Jurkat, Clone E6-1 (cell line): ENCODE measurements at regions not wholly inside any gene's neighbourhood (a gene's known extent, or its start where the extent isn't known, plus 50 kb on each side); places are given as distances from the start of the nearest gene placed in this dataset.
A peak's percentile ranks its signal among the peaks of the same experiment; 100 is the strongest.
"Not testable (repeated sequence)": the region's sequence is repeated elsewhere in the genome, so short reads cannot be mapped to it uniquely, and the experiment has no call there.

ENCODE experiments used
- DNase-seq: peaks from one replicate; pipeline ENCODE4 v3.0.0-alpha.2; 2011; ENCODE audit warnings: low read depth, low spot score
- H3K4me3 ChIP-seq: 2 replicates; pipeline ENCODE4 v1.5.1; 2011; ENCODE audit warnings: mild to moderate bottlenecking, low read length, control low read depth, moderate library complexity

DNA sequence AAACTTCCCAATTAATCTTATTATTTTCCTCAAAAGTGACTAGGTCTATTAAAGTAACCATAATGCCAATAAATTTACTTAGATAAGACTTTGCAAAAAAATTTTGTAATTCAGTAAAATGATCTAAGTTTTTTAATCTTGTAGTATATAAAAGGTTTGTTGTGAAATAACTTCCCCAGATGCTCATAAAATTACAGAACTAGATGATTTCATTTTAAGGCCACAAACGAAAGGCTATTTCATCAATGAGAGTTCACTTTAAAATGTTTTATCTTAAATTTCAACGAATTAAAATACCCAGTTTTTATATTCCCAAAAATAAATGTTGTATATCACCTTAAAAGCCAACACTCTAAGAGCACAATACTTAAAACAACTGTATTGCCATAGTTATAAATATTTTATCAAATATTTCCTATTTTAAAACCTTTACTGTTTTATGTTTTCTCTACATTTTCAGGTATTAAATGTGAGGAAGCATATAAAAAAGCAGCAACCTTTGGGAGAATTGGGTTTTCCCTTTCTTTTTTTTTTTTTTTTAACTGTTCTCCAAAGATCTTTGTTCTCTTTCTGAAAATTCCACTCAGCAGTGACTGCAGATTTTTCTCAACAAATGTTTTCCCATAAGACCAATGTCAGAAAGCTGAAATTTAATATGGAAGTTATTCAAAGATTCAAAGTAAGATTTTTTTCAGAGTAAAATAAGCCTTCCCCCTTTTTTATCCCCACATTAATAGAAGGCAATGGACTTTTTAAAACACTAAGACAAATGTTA, 169.9 kb downstream of the CYB561 start:
- H3K4me3 ChIP-seq = no peak overlapping the region
- DNase-seq = no peak

DNA sequence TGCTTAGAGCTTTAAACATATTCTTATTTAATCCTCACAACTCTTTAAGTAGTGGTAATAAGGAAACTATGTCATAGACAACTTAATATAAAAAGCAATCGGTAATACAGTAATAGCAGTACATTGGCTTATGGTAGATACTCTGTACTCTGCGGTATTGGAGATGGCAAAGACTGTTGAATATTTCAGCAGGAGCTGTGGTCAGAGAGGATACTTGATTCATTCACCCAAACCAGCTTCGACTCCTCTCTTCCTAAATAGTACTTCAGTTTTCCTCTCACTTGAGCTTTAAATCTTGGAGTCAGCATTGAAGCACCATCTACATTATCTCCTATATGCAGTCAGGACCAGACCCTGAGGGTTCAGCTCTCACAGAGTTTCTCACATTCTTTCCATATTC, 169.3 kb downstream of the CYB561 start:
- DNase-seq = no peak

DNA sequence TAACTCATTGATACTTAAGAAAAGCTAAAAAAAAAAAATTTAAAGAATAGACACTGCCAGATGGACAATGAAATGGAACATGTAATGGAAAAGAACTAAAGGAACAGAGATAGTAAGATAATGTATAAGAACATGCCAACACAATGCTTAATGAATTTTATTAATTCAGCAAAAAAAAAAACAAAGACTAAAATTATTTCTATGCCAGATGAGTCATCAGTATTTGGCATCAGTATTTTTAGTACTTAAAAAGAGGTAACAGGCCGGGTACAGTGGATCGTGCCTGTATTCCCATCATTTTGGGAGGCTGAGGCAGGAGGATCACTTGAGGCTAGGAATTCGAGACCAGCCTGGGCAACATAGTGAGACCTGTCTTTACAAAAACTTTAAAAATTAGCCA, 168.5 kb downstream of the CYB561 start:
- DNase-seq = no peak
- no peak overlapping the region for H3K4me3 ChIP-seq

More for the DNA sequence above, 169.3 kb downstream of the CYB561 start:
- no peak overlapping the region for H3K4me3 ChIP-seq

DNA sequence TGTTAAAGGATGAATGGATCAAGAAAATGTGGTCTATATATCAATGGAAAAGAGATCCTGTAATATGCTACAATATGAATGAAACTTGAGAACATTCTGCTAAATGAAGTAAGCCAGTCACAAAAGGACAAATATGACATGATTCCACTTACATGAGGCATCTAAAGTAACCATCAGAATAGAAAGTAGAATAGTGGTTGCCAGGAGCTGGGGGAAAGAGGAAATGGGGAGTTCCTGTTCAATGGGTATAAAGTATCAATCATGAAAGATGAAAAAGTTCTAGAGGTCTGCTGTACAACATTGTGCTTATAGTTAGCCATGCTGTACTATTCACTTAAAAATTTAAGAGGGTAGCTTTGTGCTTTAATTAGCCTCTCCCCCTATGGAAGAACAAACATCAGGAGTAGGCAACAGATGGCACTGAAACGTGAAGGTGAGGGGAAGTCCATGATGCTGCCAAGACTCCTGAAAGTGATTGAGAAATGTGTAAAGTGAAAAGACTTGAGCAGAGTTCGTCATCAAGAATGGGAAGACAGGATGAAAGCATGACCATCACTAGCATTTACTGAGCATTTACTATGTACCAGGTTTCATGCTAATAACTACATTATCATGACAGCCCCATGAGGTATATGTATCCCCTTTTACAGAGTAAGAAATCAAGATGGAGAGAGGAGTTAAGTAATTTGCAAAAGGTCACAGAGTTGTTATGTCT, 167.2 kb downstream of the CYB561 start:
- DNase-seq = no peak
- H3K4me3 ChIP-seq = no peak overlapping the region

DNA sequence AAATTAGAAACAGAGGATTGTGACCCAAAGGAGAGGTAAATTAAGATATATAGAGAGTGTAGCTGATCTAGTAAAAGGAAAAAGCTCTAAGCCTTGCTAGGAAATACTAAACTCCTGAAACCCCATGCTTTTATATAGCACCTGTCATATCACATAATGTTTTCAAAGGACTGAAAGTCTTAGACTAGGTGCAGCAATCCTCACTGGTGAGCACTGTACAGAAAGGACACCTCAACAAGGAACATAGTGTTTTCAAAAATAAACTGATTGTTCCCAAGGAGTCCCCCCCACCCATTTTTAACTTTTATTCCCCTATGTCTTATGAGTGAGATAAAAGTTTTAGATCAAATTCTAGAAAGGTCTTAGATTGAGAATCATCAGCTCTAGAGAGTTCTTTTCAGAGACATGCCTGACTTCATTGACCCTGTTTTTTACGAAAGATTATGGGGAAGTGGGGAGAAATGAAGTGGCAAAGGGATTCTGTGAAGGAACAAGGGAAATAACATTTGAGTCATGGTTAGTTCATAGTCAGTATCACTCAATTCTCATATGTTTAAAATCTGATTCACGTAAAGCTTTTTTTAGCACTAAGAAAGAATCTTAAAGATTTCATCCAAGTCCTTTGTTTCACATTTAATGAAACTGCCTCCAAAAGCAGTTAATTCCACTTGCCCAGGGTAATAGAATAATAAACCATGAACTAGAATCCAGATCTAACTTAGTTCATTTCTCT, 166.4 kb downstream of the CYB561 start:
- no peak for DNase-seq
- H3K4me3 ChIP-seq = no peak overlapping the region

DNA sequence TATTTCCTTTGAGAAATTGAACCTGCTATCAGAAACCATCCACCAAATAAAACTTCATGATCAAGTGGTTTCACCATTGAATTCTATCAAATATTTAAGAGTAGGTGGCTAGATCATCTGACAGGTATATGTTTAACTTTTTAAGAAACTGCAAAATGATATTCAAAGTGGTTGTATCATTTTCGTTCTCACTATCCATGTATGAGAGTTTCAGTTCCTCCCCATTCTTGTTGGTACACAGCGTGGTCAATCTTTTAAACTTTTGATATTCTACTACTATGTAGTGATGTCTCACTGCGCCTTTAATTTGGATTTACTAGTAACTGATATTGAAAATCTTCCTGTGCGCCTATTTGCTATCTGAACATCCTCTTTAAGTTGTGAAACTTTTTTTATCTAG, 163.7 kb downstream of the CYB561 start:
- DNase-seq = no peak
- no peak overlapping the region for H3K4me3 ChIP-seq

DNA sequence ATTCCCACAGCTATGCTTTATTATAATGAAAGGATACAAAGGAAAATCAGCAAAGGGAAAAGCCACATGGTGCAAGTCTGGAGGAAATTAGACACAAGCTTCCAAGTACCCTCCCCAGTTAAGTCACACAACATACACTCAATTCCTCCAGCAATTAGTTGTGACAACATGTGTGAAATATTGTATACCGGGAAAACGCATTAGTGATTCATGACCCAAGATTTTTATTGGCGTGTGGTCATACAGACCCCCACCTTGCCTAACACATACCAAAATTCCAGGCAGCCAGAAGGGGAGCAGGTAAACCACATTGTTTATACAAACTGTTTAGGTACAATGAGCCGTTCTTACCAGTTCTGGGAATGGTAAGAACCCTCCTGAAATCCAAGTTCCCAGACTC, 160.6 kb downstream of the CYB561 start:
- no peak overlapping the region for H3K4me3 ChIP-seq
- no peak for DNase-seq

DNA sequence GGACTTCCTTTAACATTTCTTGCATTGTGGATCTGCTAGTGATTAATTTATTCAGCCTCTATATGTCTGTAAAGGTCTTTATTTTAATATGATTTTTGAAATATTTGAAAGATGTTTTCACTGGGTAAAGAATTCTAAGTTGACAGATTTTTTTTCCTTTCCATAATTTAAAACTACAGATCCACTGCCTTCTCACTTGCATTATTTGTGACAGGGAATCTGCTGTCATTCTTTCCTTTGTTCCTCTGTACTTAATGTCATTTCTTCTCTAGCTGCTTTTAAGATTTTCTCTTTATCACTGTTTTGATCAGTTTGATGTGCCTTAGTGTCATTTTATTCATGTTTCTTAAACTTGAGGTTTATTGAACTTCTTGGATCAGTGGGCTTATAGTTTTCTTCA, 159.9 kb downstream of the CYB561 start:
- H3K4me3 ChIP-seq = no peak overlapping the region
- no peak for DNase-seq

DNA sequence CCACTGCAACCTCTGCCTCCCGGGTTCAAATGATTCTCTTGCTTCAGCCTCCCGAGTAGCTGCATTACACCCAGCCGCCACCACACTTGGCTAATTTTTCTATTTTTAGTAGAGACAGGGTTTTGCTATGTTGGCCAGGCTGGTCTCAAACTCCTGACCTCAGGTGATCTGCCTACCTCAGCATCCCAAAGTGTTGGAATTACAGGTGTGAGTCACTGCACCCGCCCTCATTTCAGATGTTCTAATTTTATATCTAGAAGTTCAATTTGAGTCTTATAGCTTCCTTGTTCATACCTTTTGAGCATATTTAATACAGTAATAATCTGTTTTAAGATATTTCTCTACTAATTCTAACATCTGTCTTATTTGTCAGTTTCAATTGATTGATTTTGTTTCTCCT, 159.1 kb downstream of the CYB561 start:
- not testable (repeated sequence) for DNase-seq, H3K4me3 ChIP-seq

DNA sequence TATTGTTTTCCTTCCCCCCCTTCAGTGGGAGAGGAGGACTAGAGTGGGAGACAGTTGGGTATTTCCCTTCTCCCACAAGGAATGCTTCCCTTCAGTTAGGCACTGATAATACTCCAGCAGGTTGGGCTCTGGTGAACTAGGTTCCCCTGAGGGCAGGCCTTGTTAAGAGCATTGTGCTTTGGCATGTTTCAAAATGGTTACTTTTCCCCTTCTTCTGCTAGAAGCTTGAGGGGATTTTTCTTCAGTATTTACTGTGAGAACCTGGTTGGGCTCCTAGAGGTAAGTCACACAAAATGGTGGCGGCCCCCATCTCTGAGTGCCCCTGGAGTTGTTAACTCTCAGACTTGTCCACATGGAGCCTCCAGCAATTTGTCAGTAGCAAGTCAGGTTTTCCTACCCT, 156.2 kb downstream of the CYB561 start:
- H3K4me3 ChIP-seq = no peak overlapping the region
- DNase-seq = no peak

DNA sequence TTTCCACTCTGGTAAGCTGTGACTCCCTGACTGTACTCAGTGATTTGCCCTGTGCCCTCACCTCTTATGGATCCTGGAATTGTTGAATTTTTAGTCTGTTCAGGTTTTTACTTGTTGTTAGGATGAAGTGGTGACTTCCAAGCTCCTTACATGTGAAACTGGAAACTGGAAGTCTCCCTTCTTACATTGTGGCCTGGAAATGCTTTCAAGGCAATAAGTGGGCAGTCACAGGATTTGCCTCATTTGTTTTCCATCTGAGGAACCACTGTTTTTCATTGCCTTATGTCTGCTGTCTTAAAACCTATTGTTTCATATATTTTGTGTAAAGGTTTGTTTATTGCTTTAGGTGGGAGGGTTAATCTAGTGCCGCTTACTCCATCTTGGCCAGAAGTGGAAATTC, 155.8 kb downstream of the CYB561 start:
- no peak overlapping the region for H3K4me3 ChIP-seq
- DNase-seq = no peak

DNA sequence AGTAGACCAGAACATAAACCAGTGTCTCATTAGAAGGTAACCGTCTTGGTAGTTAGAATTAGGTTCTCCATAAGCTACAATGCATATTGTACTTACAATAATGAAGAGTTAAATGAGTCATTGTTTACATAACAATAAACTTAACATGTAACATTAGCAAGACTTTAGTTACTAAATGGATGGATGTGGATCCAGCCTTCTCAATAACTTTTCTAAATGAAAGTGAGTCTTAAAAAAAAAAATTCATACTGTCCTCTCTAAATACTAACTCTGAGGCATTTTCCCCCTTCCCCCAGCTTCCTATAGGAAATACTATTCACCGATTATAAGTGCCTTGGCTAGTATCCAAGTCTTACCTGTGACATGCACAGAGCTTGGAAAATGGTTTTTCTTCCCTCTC, 155.3 kb downstream of the CYB561 start:
- no peak for DNase-seq
- H3K4me3 ChIP-seq = no peak overlapping the region

DNA sequence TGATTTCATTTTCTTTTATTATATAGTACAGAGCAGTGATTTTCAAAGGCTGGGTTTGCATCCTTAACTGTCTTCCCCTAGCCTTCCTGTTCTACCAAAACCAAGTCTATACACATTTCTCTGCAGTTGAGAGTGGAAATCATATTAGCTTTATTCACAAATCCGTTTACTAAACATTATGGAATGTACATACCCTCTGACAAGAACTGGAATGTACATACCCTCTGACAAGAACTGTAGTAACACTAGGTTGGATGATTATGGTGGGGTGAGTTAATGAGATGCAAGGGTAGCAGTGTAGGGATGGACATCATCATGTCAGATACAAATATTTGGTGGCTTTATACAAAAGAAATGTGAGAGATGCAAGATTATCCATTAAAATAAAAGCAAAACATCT, 154.8 kb downstream of the CYB561 start:
- DNase-seq = no peak
- H3K4me3 ChIP-seq = no peak overlapping the region

DNA sequence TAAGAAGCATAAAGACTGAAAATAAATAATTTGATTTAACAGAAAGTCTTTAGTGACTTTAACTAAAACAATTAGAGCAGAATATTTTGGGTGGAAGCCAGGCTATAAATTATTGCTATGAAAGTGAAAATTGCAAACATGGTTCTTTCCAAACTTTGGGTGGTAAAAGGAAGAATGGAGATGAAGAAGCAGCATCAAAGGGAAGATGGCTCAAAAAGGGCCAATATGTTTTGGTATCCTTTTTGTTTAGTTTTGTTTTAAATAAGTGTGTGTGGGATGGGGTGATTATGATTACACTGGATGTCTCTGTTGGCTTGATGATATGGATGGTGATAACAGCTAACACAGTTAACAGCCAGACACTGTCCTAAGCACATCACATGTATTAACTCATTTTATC, 153.7 kb downstream of the CYB561 start:
- DNase-seq = no peak
- H3K4me3 ChIP-seq = no peak overlapping the region

DNA sequence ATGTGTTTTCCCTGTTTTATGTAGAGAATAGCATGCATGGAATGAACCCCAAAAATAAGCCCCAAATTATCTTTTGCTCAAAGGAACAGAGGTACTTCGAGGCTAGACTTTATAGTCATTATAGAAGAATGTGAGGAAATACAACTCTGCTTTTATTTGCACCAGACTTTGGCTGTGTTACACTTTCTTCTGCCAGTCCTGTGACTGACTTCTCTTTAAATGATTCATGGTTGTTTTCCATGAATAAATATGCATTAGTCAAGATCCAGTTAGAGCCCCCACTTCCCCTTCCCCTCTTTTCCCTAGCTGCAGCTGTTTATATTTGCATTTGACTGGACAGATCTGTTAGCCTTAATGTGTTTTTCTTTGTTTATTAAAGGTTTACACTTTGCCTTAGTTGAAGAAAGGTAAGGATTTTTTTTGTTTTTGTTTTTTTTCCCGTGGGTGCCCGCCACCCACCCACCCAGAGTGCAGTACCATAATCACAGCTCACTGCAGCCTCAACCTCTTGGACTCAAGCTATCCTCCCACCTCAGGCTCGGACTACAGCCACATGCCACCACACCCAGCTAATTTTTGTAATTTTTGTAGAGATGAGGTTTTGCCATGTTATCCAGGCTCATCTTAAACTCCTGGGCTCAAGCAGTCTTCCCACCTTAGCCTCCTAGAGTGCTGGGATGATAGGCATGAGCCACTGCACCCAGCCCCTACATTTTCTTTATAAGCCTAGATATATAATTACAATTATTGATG, 152.6 kb downstream of the CYB561 start:
- DNase-seq = no peak
- no peak overlapping the region for H3K4me3 ChIP-seq

DNA sequence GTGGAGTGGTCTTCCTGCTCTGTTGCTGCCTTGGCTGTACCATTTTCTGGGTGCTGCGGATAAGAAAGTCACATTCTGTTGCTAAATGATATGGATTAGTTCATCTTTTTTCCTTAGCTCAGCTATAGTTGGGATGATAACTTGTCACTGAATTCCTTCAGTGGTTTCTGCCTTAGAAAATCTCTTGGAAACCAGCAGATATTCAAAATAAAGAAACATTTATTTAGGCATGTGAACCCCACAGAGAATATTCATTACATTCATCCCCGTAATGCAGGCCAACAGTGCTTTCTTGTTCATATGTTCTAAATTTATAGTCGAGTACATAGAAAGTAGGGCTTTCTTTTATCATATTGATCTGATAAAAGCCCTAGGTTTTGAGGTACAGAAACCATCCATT, 151.3 kb downstream of the CYB561 start:
- DNase-seq = no peak

DNA sequence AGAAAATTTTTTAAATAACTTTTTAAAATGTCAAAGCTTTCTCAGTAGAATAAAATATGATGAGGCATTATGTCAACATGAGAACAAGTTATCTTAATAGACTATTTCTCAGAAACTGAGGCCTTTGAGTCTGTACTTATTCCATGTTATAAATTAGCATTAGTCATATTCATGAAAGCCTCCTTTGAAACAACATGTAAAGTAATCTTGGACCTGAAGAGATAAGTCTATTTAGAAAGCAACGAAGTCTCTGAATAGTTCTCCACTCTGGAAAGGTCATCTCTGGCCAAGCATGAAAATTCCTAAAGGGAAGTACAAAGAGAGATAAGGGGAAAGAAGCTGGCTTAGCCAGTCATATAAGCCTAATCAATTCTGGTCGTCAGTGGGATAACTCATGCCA, 150.8 kb downstream of the CYB561 start:
- no peak for DNase-seq
- H3K4me3 ChIP-seq = no peak overlapping the region

More for the DNA sequence above, 151.3 kb downstream of the CYB561 start:
- H3K4me3 ChIP-seq = no peak overlapping the region

DNA sequence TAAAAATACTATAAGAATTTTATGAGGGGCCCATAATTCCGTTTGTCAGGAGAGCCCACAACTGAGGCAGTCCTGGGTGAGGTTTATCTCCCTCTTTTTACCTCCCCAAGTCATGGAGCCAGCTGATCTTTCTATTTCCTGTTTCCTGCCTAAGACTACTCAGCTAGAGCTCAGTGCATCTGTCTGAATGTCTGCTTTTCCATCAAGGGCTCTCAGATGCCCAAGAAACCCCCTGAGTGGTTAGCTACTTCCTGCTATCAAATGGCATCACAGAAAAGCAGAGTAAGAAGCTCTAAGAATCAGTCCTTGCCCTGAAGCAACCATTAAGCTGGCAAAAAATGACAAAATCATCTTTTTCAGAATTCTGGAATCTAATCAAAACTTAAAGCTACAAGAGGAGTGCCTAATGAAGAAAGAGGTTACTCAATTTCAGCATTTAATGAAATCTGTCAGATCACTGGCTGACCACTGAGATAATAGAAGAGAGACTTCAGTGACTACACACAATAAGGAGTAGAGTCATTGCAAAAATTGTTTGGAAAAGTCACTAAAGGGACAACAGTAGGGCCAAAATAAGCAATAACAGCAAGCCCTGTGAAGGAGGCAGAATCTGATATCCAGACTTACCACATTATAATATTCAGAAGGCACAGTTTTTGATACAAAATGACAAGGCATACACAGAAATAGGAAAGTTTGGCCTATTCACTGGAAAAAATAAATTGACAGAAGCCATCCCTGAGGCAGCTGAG, 150.1 kb downstream of the CYB561 start:
- peak; percentile 72 for DNase-seq
- no peak overlapping the region for H3K4me3 ChIP-seq

DNA sequence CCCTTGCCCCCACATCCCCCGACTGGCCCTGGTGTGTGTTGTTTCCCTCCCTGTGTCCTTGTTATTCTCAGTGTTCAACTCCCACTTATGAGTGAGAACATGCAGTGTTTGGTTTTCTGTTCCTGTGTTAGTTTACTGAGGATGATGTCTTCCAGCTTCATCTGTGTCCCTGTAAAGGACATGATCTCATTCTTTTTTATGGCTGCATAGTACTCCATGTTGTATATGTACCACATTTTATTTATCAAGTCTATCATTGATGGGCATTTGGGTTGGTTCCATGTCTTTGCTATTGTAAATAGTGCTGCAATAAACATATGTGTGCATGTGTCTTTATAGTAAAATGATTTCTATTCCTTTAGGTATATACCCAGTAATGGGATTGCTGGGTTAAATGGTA, 147.2 kb downstream of the CYB561 start:
- DNase-seq, H3K4me3 ChIP-seq: not testable (repeated sequence)
